A549 (cell line): ENCODE measurements at regions not wholly inside any gene's neighbourhood (a gene's known extent, or its start where the extent isn't known, plus 50 kb on each side); places are given as distances from the start of the nearest gene placed in this dataset.
A peak's percentile ranks its signal among the peaks of the same experiment; 100 is the strongest.

Experiments
- ATAC-seq, 2 experiments: fragments of 200-7000 bp in 1 of 2; fragments of >200 bp in 1 of 2; cut with Nextera tagmentation in 1 of 2; cut with Tn5 transposase in 1 of 2; 3 replicates each; pipeline versions ENCODE4 v1.8.0 to v1.9.1; 2018 to 2020; ENCODE audit warnings: mild to moderate bottlenecking in 1 of 2, moderate library complexity in 1 of 2
- CTCF ChIA-PET: fragments of 300-600 bp; sonication (Branson Sonifier 250); formaldehyde crosslinking; extraction: SDS; loops from one replicate; lab custom pipeline; 2021; ENCODE audit warnings: antibody characterized with exemption, inconsistent platforms; lab: Yijun Ruan, JAX
- POLR2A ChIA-PET: fragments of 350-600 bp; formaldehyde crosslinking; extraction: SDS; loops from one replicate; lab custom pipeline; 2021; ENCODE audit warnings: antibody characterized with exemption, inconsistent platforms; lab: Yijun Ruan, JAX
- DNase-seq, 2 experiments: peaks; one replicate each; pipeline versions ENCODE4 v3.0.0 to v3.0.0-alpha.2; 2011 to 2016; ENCODE audit warnings: low read depth in 1 of 2, low spot score in 1 of 2
- FAIRE-seq: peaks from 2 replicates; lab custom pipeline; 2011; peaks lifted over from hg19 to GRCh38; lab: Jason Lieb, UNC
- H3K27ac ChIP-seq, 2 experiments: fragments of >200 bp; sonication (Bioruptor Twin); formaldehyde crosslinking; 3 replicates each; pipeline ENCODE4 v1.5.1; 2016 to 2017
- H3K4me1 ChIP-seq: fragments of >200 bp; sonication (Bioruptor Twin); formaldehyde crosslinking; 3 replicates; pipeline ENCODE4 v1.6.1; 2016
- H3K4me2 ChIP-seq: fragments of >200 bp; sonication (Bioruptor Twin); formaldehyde crosslinking; 3 replicates; pipeline ENCODE4 v1.6.1; 2016
- H3K4me3 ChIP-seq: fragments of >200 bp; sonication (Bioruptor Twin); formaldehyde crosslinking; 3 replicates; pipeline ENCODE4 v1.5.1; 2016
- H3K9me3 ChIP-seq: fragments of >200 bp; sonication (Bioruptor Twin); formaldehyde crosslinking; 3 replicates; pipeline ENCODE4 v1.6.1; 2016
- BHLHE40 ChIP-seq: IDR thresholded peaks from 2 replicates; pipeline ENCODE4 v1.6.1; 2012; ENCODE audit warnings: low read depth, low read length, inconsistent platforms
- CBX8 ChIP-seq: fragments of 200-600 bp; sonication (generic); IDR thresholded peaks from 2 replicates; pipeline ENCODE4 v1.6.1; 2016
- CEBPB ChIP-seq, 2 experiments: fragments of >200 bp in 1 of 2; sonication (Bioruptor Twin) in 1 of 2; formaldehyde crosslinking in 1 of 2; IDR thresholded peaks; 2 replicates each; pipeline ENCODE4 v1.6.1; 2012 to 2016
- CHD4 ChIP-seq: fragments of 200-600 bp; sonication (generic); IDR thresholded peaks from 2 replicates; pipeline ENCODE4 v1.6.1; 2016; ENCODE audit warnings: antibody characterized with exemption, mild to moderate bottlenecking, borderline replicate concordance
- EHMT2 ChIP-seq: fragments of 200-600 bp; sonication (generic); IDR thresholded peaks from 2 replicates; pipeline ENCODE4 v1.6.1; 2016; ENCODE audit warnings: antibody characterized with exemption, low read depth, mild to moderate bottlenecking, moderate library complexity
- ESRRA ChIP-seq: fragments of 150-350 bp; IDR thresholded peaks from 2 replicates; pipeline ENCODE4 v1.6.1; 2014; ENCODE audit warnings: mild to moderate bottlenecking, low read length, borderline replicate concordance
- GATA3 ChIP-seq: IDR thresholded peaks from 2 replicates; pipeline ENCODE4 v1.6.1; 2012; ENCODE audit warnings: borderline replicate concordance
- HEYL ChIP-seq: fragments of 250-450 bp; sonication (Bioruptor Pico); IDR thresholded peaks from 2 replicates; pipeline ENCODE4 v1.8.0; 2021; ENCODE audit warnings: mild to moderate bottlenecking, moderate library complexity
- HOXA7 ChIP-seq: fragments of 250-450 bp; sonication (Bioruptor Pico); IDR thresholded peaks from 2 replicates; pipeline ENCODE4 v1.5.0; 2020; ENCODE audit warnings: mild to moderate bottlenecking, moderate library complexity
- HOXB5 ChIP-seq: fragments of 250-450 bp; sonication (Bioruptor Pico); IDR thresholded peaks from 2 replicates; pipeline ENCODE4 v1.5.0; 2020; ENCODE audit warnings: mild to moderate bottlenecking, moderate library complexity
- KDM1A ChIP-seq: fragments of 200-600 bp; sonication (generic); IDR thresholded peaks from 2 replicates; pipeline ENCODE4 v1.6.1; 2016; ENCODE audit warnings: low read depth, mild to moderate bottlenecking
- KDM5A ChIP-seq: fragments of 200-600 bp; sonication (generic); IDR thresholded peaks from 2 replicates; pipeline ENCODE4 v1.6.1; 2016; ENCODE audit warnings: antibody characterized with exemption, mild to moderate bottlenecking
- MAFK ChIP-seq: fragments of 450-650 bp; IDR thresholded peaks from 2 replicates; pipeline ENCODE4 v1.6.1; 2014; ENCODE audit not compliant: partially characterized antibody
- NFE2L2 ChIP-seq: fragments of 150-350 bp; conservative IDR thresholded peaks from 2 replicates; pipeline ENCODE4 v1.6.1; 2014; ENCODE audit warnings: low read length
- NPAS2 ChIP-seq: fragments of 250-450 bp; sonication (Bioruptor Pico); IDR thresholded peaks from 2 replicates; pipeline ENCODE4 v1.8.0; 2022; ENCODE audit warnings: mild to moderate bottlenecking, moderate library complexity, borderline replicate concordance
- POLR2AphosphoS2 ChIP-seq: conservative IDR thresholded peaks from 2 replicates; pipeline ENCODE4 v1.6.1; 2012; ENCODE audit warnings: low read length, improper control_type of control experiment, inconsistent platforms
- RAD21 ChIP-seq, 2 experiments: fragments of >200 bp in 1 of 2; sonication (Bioruptor Twin) in 1 of 2; formaldehyde crosslinking in 1 of 2; IDR thresholded peaks in 1 of 2; conservative IDR thresholded peaks in 1 of 2; 2 replicates in 1 of 2; 3 replicates in 1 of 2; pipeline ENCODE4 v1.6.1; 2012 to 2018; ENCODE audit warnings: inconsistent platforms in 1 of 2
- SMC3 ChIP-seq: fragments of >200 bp; sonication (Bioruptor Twin); formaldehyde crosslinking; IDR thresholded peaks from 3 replicates; pipeline ENCODE4 v1.6.1; 2018; ENCODE audit warnings: inconsistent platforms
- SREBF2 ChIP-seq: fragments of 450-650 bp; IDR thresholded peaks from 2 replicates; pipeline ENCODE4 v1.6.1; 2014; ENCODE audit warnings: mild to moderate bottlenecking, moderate library complexity
- TFCP2L1 ChIP-seq: fragments of 250-450 bp; sonication (Bioruptor Pico); IDR thresholded peaks from 2 replicates; pipeline ENCODE4 v1.5.0; 2021; ENCODE audit warnings: mild to moderate bottlenecking
- ZC3H11A ChIP-seq: fragments of 450-650 bp; IDR thresholded peaks from 2 replicates; pipeline ENCODE4 v1.6.1; 2014; ENCODE audit warnings: antibody characterized with exemption, mild to moderate bottlenecking
- ZFP36 ChIP-seq: fragments of 450-650 bp; IDR thresholded peaks from 2 replicates; pipeline ENCODE4 v1.6.1; 2014; ENCODE audit warnings: borderline replicate concordance; ENCODE audit not compliant: partially characterized antibody
- ZNF302 ChIP-seq: fragments of 250-450 bp; sonication (Bioruptor Pico); IDR thresholded peaks from 2 replicates; pipeline ENCODE4 v1.9.0; 2021; ENCODE audit warnings: inconsistent platforms, mild to moderate bottlenecking, moderate library complexity
- WGBS: methylation state at CpG from one replicate; pipeline ENCODE4 v1.1.6; 2017; ENCODE audit errors: missing lambda C conversion rate; 5-methylcytosine and 5-hydroxymethylcytosine counted together
- TF ChIP-seq, protein P1 (sequence below): fragments of 250-450 bp; sonication (Bioruptor Pico); IDR thresholded peaks from 2 replicates; pipeline ENCODE4 v1.5.0; 2021; ENCODE audit warnings: mild to moderate bottlenecking, moderate library complexity, borderline replicate concordance
- TF ChIP-seq, protein P2 (sequence below): fragments of 150-350 bp; IDR thresholded peaks from 2 replicates; pipeline ENCODE4 v1.6.1; 2014; ENCODE audit warnings: low read depth, mild to moderate bottlenecking, low read length
- TF ChIP-seq, protein P3 (sequence below): fragments of >200 bp; sonication (Bioruptor Twin); formaldehyde crosslinking; IDR thresholded peaks from 2 replicates; pipeline ENCODE4 v1.6.1; 2016

DNA sequence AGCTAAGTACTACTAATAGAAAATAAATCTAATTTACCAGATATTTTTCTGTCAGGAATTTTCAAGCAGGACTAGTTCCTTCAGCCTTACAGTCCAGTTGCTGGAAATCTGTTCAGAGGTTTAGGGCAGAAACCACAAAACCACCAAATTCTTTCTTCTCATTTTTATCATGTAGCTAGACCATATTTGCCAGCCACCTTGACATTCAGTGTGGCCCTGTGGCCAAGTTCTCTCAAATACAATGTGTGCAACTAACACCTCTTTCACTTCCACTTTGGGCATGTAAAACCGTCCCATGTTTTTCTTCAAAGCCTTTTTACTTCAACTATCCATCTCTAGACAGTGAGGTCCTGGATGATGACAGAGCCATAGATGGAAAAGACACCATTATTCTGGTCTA is 1133.2 kb upstream of the CDH18 start (continued):
- TF ChIP-seq, protein P1, sequence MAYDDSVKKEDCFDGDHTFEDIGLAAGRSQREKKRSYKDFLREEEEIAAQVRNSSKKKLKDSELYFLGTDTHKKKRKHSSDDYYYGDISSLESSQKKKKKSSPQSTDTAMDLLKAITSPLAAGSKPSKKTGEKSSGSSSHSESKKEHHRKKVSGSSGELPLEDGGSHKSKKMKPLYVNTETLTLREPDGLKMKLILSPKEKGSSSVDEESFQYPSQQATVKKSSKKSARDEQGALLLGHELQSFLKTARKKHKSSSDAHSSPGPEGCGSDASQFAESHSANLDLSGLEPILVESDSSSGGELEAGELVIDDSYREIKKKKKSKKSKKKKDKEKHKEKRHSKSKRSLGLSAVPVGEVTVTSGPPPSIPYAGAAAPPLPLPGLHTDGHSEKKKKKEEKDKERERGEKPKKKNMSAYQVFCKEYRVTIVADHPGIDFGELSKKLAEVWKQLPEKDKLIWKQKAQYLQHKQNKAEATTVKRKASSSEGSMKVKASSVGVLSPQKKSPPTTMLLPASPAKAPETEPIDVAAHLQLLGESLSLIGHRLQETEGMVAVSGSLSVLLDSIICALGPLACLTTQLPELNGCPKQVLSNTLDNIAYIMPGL (CRISPR knock-in tag), result no peak

DNA sequence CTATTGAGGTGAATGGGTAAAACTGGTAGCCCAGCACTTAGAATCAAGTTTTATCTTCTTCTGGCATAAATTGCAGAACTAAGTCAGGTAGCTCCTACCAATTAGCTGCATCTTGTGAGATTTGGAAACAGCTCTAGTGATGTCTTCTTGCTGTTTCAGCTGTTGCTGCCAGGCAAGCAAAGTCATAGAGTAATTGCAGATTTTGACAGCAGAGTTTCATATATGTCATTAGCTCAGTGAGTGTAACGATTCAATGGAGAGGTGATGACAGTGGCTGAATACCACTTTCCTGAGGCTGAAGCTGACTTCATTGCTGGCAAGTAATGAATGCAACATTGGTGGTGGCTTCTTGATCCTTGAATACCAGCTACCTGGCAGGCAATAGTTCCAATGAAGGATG is 1109.7 kb upstream of the CDH18 start:
- FAIRE-seq (no peak), ATAC-seq (no peak)
- Histone ChIP-seq H3K4me1 (no peaks in the 10 kb centered on the region), H3K27ac (no peak overlapping the region), H3K4me2 (no peak overlapping the region), H3K4me3 (no peak overlapping the region), H3K9me3 (no peaks in the 10 kb centered on the region)
- CTCF ChIA-PET, result interaction anchor here (0.6 kb wide), 1 partner anchor 1897 kb away, joined by 3 read pairs; no protein-coding TSS in a partner anchor
- 40% methylated on average over 1 of the region's 1 CpG for WGBS
- POLR2A ChIA-PET, result no interaction called here
- TF ChIP-seq CHD4, result no peak
- no peak for TF ChIP-seq HOXB5
- TF ChIP-seq KDM5A, result no peak
- TF ChIP-seq KDM1A, result no peak
- TF ChIP-seq HOXA7 (CRISPR knock-in tag), result no peak
- TF ChIP-seq SMC3, result no peak
- TF ChIP-seq EHMT2, result no peak
- no peak for TF ChIP-seq ZFP36
- TF ChIP-seq GATA3, result no peak
- TF ChIP-seq CEBPB (IDR thresholded peaks at IDR 0.05), result no peak
- no peak for TF ChIP-seq ZC3H11A
- TF ChIP-seq RAD21 (conservative IDR thresholded peaks at IDR 0.05 in 1 of 2, IDR thresholded peaks at IDR 0.05 in 1 of 2), result no peak
- no peak for TF ChIP-seq CBX8
- no peak for TF ChIP-seq HEYL (CRISPR knock-in tag)
- TF ChIP-seq, all 56 proteins: peak for 0
- no peak for DNase-seq

DNA sequence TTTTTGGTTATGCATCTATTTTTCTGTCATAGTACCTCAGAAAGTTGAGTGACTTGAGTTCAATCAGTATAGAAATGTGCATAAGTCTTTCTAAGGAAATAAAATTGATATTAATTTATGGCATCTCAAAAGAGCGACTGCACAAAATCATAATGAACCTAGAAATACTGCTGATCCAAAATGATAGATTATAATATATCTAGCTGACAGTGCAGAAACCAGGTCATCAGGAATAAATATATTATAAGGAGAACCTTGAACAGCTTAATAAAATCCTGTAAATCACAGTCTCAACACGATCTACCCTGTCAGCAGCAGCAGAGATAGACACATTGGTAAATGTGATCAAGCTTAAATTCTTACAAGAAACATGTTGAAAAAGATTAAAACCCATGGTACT is 1106.6 kb upstream of the CDH18 start:
- no peak for ATAC-seq
- CTCF ChIA-PET, result no interaction called here
- Histone ChIP-seq H3K27ac (no peak overlapping the region), H3K4me1 (no peaks in the 10 kb centered on the region), H3K4me3 (no peak overlapping the region), H3K4me2 (no peak overlapping the region)
- DNase-seq, result no peak
- WGBS, result 9% methylated on average over 2 of the region's 2 CpGs
- TF ChIP-seq, protein P2, sequence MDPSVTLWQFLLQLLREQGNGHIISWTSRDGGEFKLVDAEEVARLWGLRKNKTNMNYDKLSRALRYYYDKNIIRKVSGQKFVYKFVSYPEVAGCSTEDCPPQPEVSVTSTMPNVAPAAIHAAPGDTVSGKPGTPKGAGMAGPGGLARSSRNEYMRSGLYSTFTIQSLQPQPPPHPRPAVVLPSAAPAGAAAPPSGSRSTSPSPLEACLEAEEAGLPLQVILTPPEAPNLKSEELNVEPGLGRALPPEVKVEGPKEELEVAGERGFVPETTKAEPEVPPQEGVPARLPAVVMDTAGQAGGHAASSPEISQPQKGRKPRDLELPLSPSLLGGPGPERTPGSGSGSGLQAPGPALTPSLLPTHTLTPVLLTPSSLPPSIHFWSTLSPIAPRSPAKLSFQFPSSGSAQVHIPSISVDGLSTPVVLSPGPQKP, result no peak
- TF ChIP-seq MAFK, result peak; percentile 44
- TF ChIP-seq, all 56 proteins: peak for 1
- H3K9me3 ChIP-seq, result no peaks in the 10 kb centered on the region
- no peak for FAIRE-seq
- POLR2A ChIA-PET, result no interaction called here

DNA sequence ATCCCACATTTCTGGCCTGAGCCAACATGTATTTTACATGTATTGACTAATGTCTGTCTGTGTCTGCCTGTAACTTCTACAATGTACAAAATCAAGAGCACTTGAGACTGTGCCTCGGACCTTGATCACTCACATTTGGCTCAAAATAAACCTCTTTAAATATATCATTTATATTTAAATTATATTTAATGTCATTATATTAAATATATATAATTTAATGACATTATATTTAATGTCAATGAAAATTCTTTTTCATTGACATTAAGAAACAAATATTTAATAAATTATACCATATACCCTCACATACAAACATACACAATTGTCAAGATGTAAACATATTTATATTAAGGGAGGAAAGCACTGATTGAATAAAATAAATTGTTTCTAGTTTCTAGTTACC is 1099.8 kb upstream of the CDH18 start:
- ChIA-PET POLR2A (no interaction called here), CTCF (no interaction called here)
- TF ChIP-seq CHD4 (no peak), BHLHE40 (no peak), KDM5A (no peak), ZNF302 (no peak), SREBF2 (no peak), POLR2AphosphoS2 (no peak), HOXA7 (CRISPR knock-in tag) (no peak), GATA3 (no peak), TFCP2L1 (no peak), ZC3H11A (no peak), NPAS2 (CRISPR knock-in tag) (no peak), NFE2L2 (no peak), ESRRA (no peak)
- TF ChIP-seq, protein P2, result no peak
- TF ChIP-seq, protein P3, sequence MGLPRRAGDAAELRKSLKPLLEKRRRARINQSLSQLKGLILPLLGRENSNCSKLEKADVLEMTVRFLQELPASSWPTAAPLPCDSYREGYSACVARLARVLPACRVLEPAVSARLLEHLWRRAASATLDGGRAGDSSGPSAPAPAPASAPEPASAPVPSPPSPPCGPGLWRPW, result no peak
- no peaks in the 10 kb centered on the region for H3K9me3 ChIP-seq
- 22% methylated on average over 1 of the region's 1 CpG for WGBS
- no peaks in the 10 kb centered on the region for H3K4me1 ChIP-seq
- H3K27ac ChIP-seq, result no peak overlapping the region
- ATAC-seq, result no peak
- no peak overlapping the region for H3K4me3 ChIP-seq
- FAIRE-seq, result no peak
- DNase-seq, result no peak
- H3K4me2 ChIP-seq, result no peak overlapping the region
